SK-N-SH (cell line): ENCODE measurements at regions not wholly inside any gene's neighbourhood (a gene's known extent, or its start where the extent isn't known, plus 50 kb on each side); places are given as distances from the start of the nearest gene placed in this dataset.

ENCODE experiments used
- CTCF ChIA-PET: fragments of 300-600, 350-600 bp; formaldehyde crosslinking; extraction: SDS; loops from one replicate; lab custom pipeline; 2021; lab: Yijun Ruan, JAX
- POLR2A ChIA-PET: fragments of 350-600 bp; sonication (Branson Sonifier 250); formaldehyde crosslinking; extraction: SDS; loops from one replicate; lab custom pipeline; 2020; ENCODE audit warnings: antibody characterized with exemption, inconsistent platforms; lab: Yijun Ruan, JAX
- DNase-seq: peaks from one replicate; pipeline ENCODE4 v3.0.0; 2012
- H2AFZ ChIP-seq: fragments of 200-600 bp; sonication (generic); 2 replicates; pipeline ENCODE4 v1.8.1; 2016; ENCODE audit warnings: antibody characterized with exemption, mild to moderate bottlenecking, low read depth
- H3F3A ChIP-seq: fragments of 200-600 bp; sonication (generic); replicated peaks from 2 replicates; pipeline ENCODE3; 2016; ENCODE audit warnings: antibody characterized with exemption, mild to moderate bottlenecking; ENCODE audit not compliant: insufficient read depth
- H3K27ac ChIP-seq, 2 experiments: fragments of 200-500 bp in 1 of 2; fragments of 200-600 bp in 1 of 2; sonication (Bioruptor generic) in 1 of 2; sonication (generic), shearing (Covaris generic) in 1 of 2; 2 replicates each; pipeline versions ENCODE4 v1.5.1 to v1.6.1; 2014 to 2016; ENCODE audit warnings: low read depth in 2 of 2, inconsistent platforms in 1 of 2, low read length in 1 of 2, mild to moderate bottlenecking in 1 of 2, mixed read lengths in 1 of 2
- H3K27me3 ChIP-seq: fragments of 200-600 bp; sonication (generic), shearing (Covaris generic); 2 replicates; pipeline ENCODE4 v1.6.1; 2016; ENCODE audit warnings: mixed run types; ENCODE audit not compliant: insufficient read depth
- H3K36me3 ChIP-seq, 2 experiments: fragments of 200-500 bp in 1 of 2; fragments of 200-600 bp in 1 of 2; sonication (Bioruptor generic) in 1 of 2; sonication (generic) in 1 of 2; replicated peaks in 1 of 2; 2 replicates each; pipeline versions ENCODE3 to v1.5.1; 2014 to 2016; ENCODE audit warnings: low read length in 1 of 2, mild to moderate bottlenecking in 1 of 2; ENCODE audit not compliant: insufficient read depth in 2 of 2, control insufficient read depth in 1 of 2
- H3K4me1 ChIP-seq, 2 experiments: fragments of 200-500 bp in 1 of 2; fragments of 200-600 bp in 1 of 2; sonication (Bioruptor generic) in 1 of 2; sonication (generic), shearing (Covaris generic) in 1 of 2; 2 replicates each; pipeline versions ENCODE4 v1.5.1 to v1.6.1; 2014 to 2016; ENCODE audit warnings: low read depth in 1 of 2, low read length in 1 of 2, mixed run types in 1 of 2; ENCODE audit not compliant: insufficient read depth in 2 of 2, control insufficient read depth in 1 of 2
- H3K4me2 ChIP-seq: fragments of 200-600 bp; sonication (generic), shearing (Covaris generic); 2 replicates; pipeline ENCODE4 v1.6.1; 2017; ENCODE audit warnings: mixed run types
- H3K4me3 ChIP-seq, 2 experiments: fragments of 200-500 bp in 1 of 2; fragments of 200-600 bp in 1 of 2; sonication (Bioruptor generic) in 1 of 2; sonication (generic), shearing (Covaris generic) in 1 of 2; 2 replicates each; pipeline versions ENCODE4 v1.5.1 to v1.8.1; 2014 to 2016; ENCODE audit warnings: low read depth in 2 of 2, inconsistent platforms in 1 of 2, low read length in 1 of 2, mild to moderate bottlenecking in 1 of 2, mixed read lengths in 1 of 2, moderate library complexity in 1 of 2
- H3K79me2 ChIP-seq: fragments of 200-600 bp; sonication (generic); 2 replicates; pipeline ENCODE4 v1.8.1; 2017; ENCODE audit warnings: mild to moderate bottlenecking; ENCODE audit not compliant: insufficient read depth
- H3K9ac ChIP-seq: fragments of 200-600 bp; sonication (generic); 2 replicates; pipeline ENCODE4 v1.6.1; 2017; ENCODE audit warnings: mixed run types
- H3K9me2 ChIP-seq: fragments of 200-600 bp; sonication (generic); 2 replicates; pipeline ENCODE4 v1.6.1; 2017; ENCODE audit warnings: mixed run types
- H3K9me3 ChIP-seq: fragments of 200-600 bp; sonication (generic); 2 replicates; pipeline ENCODE4 v1.6.1; 2017; ENCODE audit warnings: mixed run types, mild to moderate bottlenecking, moderate library complexity
- H4K20me1 ChIP-seq: fragments of 200-600 bp; sonication (generic); 2 replicates; pipeline ENCODE4 v1.6.1; 2017; ENCODE audit warnings: mild to moderate bottlenecking, mixed run types; ENCODE audit not compliant: insufficient read depth
- CHD2 ChIP-seq: fragments of 150-350 bp; IDR thresholded peaks from 2 replicates; pipeline ENCODE4 v1.6.1; 2018; ENCODE audit warnings: low read length; ENCODE audit not compliant: partially characterized antibody
- ELF1 ChIP-seq: IDR thresholded peaks from 2 replicates; pipeline ENCODE4 v1.4.0; 2012
- FOXM1 ChIP-seq: IDR thresholded peaks from 2 replicates; pipeline ENCODE4 v1.4.0; 2012; ENCODE audit warnings: low read depth, mild to moderate bottlenecking
- GABPA ChIP-seq: IDR thresholded peaks from 2 replicates; pipeline ENCODE4 v1.4.0; 2012; ENCODE audit warnings: low read depth, mild to moderate bottlenecking
- JUND ChIP-seq: IDR thresholded peaks from 2 replicates; pipeline ENCODE4 v1.4.0; 2012
- MXI1 ChIP-seq: IDR thresholded peaks from 2 replicates; pipeline ENCODE4 v1.6.1; 2012; ENCODE audit warnings: mild to moderate bottlenecking, low read depth, low read length, improper control_type of control experiment
- NFIC ChIP-seq: IDR thresholded peaks from 2 replicates; pipeline ENCODE4 v1.4.0; 2012; ENCODE audit warnings: borderline replicate concordance
- NRF1 ChIP-seq: IDR thresholded peaks from 2 replicates; pipeline ENCODE4 v1.6.1; 2012; ENCODE audit warnings: low read depth, mild to moderate bottlenecking, low read length
- RFX5 ChIP-seq: IDR thresholded peaks from 2 replicates; pipeline ENCODE4 v1.6.1; 2012; ENCODE audit warnings: mild to moderate bottlenecking, improper control_type of control experiment, low read length
- RXRA ChIP-seq: IDR thresholded peaks from 2 replicates; pipeline ENCODE4 v1.4.0; 2012; ENCODE audit warnings: low read depth, mild to moderate bottlenecking, borderline replicate concordance
- SIN3A ChIP-seq: IDR thresholded peaks from 2 replicates; pipeline ENCODE4 v1.6.1; 2012; ENCODE audit warnings: low read depth, mild to moderate bottlenecking, low read length, moderate library complexity, borderline replicate concordance
- SMC3 ChIP-seq: IDR thresholded peaks from 2 replicates; pipeline ENCODE4 v1.6.1; 2012; ENCODE audit warnings: low read depth, low read length, improper control_type of control experiment
- USF1 ChIP-seq: IDR thresholded peaks from 2 replicates; pipeline ENCODE4 v1.4.0; 2012; ENCODE audit warnings: low read depth, borderline replicate concordance
- USF2 ChIP-seq: fragments of 150-350 bp; IDR thresholded peaks from 2 replicates; pipeline ENCODE4 v1.6.1; 2017; ENCODE audit warnings: antibody characterized with exemption, low read length, low read depth, borderline replicate concordance
- ZBTB33 ChIP-seq: IDR thresholded peaks from 2 replicates; pipeline ENCODE4 v1.4.0; 2012; ENCODE audit warnings: low read depth, borderline replicate concordance
- WGBS: methylation state at CpG from one replicate; pipeline ENCODE4 v1.1.6; 2017; ENCODE audit warnings: low lambda C conversion rate; 5-methylcytosine and 5-hydroxymethylcytosine counted together

- ChIA-PET POLR2A (no interaction called here), CTCF (no interaction called here)
- Histone ChIP-seq H3K4me2 (no peak overlapping the region), H3K36me3 (no peaks in the 10 kb centered on the region), H3K27me3 (no peaks in the 10 kb centered on the region), H2AFZ (no peak overlapping the region), H3K9me2 (no peaks in the 10 kb centered on the region), H3K79me2 (no peaks in the 10 kb centered on the region), H3K4me1 (no peaks in the 10 kb centered on the region), H3K9ac (no peak overlapping the region), H3K9me3 (no peaks in the 10 kb centered on the region), H3F3A (no peaks in the 10 kb centered on the region), H3K27ac (no peak overlapping the region), H4K20me1 (no peaks in the 10 kb centered on the region), H3K4me3 (no peak overlapping the region)
- 1% methylated on average over 7 of the region's 7 CpGs for WGBS
- DNase-seq: no peak
- TF ChIP-seq SIN3A (no peak), USF1 (no peak)
Measured at GRCh38 chr4:81891005-81891996, 419.6 kb upstream of the RASGEF1B start.

GRCh38 chr4:81884986-81885385, 413.3 kb upstream of the RASGEF1B start:
- WGBS: 0% methylated on average over 4 of the region's 4 CpGs
- TF ChIP-seq USF2 (no peak), SMC3 (no peak), GABPA (no peak), SIN3A (no peak), ELF1 (no peak), ZBTB33 (no peak), USF1 (no peak), FOXM1 (no peak), NRF1 (no peak), RXRA (no peak), RFX5 (no peak), JUND (no peak), CHD2 (no peak), MXI1 (no peak), NFIC (no peak)

More at GRCh38 chr4:81884986-81885385, 413.3 kb upstream of the RASGEF1B start:
- Histone ChIP-seq H3K9me3 (no peaks in the 10 kb centered on the region), H3K4me3 (no peak overlapping the region), H3K4me2 (no peak overlapping the region), H4K20me1 (no peaks in the 10 kb centered on the region), H3K36me3 (no peaks in the 10 kb centered on the region), H3K79me2 (no peaks in the 10 kb centered on the region), H3K4me1 (no peaks in the 10 kb centered on the region), H3K27ac (no peak overlapping the region), H3K9ac (no peak overlapping the region), H3K27me3 (no peaks in the 10 kb centered on the region), H3F3A (no peaks in the 10 kb centered on the region), H2AFZ (no peak overlapping the region), H3K9me2 (no peaks in the 10 kb centered on the region)
- POLR2A ChIA-PET: no interaction called here
- CTCF ChIA-PET: no interaction called here
- DNase-seq: no peak
